H9 (cell line): ENCODE measurements at regions not wholly inside any gene's neighbourhood (a gene's known extent, or its start where the extent isn't known, plus 50 kb on each side); places are given as distances from the start of the nearest gene placed in this dataset.

Experiments used
- DNase-seq: peaks from one replicate; pipeline ENCODE4 v3.0.0-alpha.2; 2017
- H2AFZ ChIP-seq: one replicate; pipeline ENCODE4 v1.6.1; 2013; ENCODE audit warnings: mild to moderate bottlenecking, low read length, control low read depth, moderate library complexity
- H2AK5ac ChIP-seq: 2 replicates; pipeline ENCODE4 v1.6.1; 2013; ENCODE audit warnings: low read length, control low read depth, mixed read lengths; ENCODE audit not compliant: insufficient read length
- H2BK120ac ChIP-seq: one replicate; pipeline ENCODE4 v1.6.1; 2013; ENCODE audit warnings: low read depth, mild to moderate bottlenecking, low read length, control low read depth, inconsistent platforms; ENCODE audit not compliant: poor library complexity, severe bottlenecking
- H2BK12ac ChIP-seq: 2 replicates; pipeline ENCODE4 v1.6.1; 2013; ENCODE audit warnings: low read length, control low read depth, mixed read lengths, low read depth; ENCODE audit not compliant: insufficient read length
- H2BK15ac ChIP-seq: 2 replicates; pipeline ENCODE4 v1.6.1; 2013; ENCODE audit warnings: low read depth, low read length, control low read depth
- H2BK20ac ChIP-seq: one replicate; pipeline ENCODE4 v1.6.1; 2013; ENCODE audit warnings: low read depth, mild to moderate bottlenecking, low read length, control low read depth, inconsistent platforms; ENCODE audit not compliant: poor library complexity, severe bottlenecking
- H2BK5ac ChIP-seq: 2 replicates; pipeline ENCODE4 v1.6.1; 2013; ENCODE audit warnings: low read length, control low read depth, mixed read lengths; ENCODE audit not compliant: insufficient read length
- H3K14ac ChIP-seq: 2 replicates; pipeline ENCODE4 v1.6.1; 2013; ENCODE audit warnings: low read length, control low read depth; ENCODE audit not compliant: insufficient read depth
- H3K18ac ChIP-seq: 2 replicates; pipeline ENCODE4 v1.6.1; 2013; ENCODE audit warnings: low read depth, mild to moderate bottlenecking, mixed read lengths, low read length, control low read depth; ENCODE audit not compliant: insufficient read length
- H3K23ac ChIP-seq: 2 replicates; pipeline ENCODE4 v1.6.1; 2013; ENCODE audit warnings: low read length, control low read depth, mixed read lengths, low read depth; ENCODE audit not compliant: insufficient read length
- H3K23me2 ChIP-seq: 2 replicates; pipeline ENCODE4 v1.6.1; 2013; ENCODE audit warnings: low read depth, mild to moderate bottlenecking, mixed read lengths, low read length, control low read depth; ENCODE audit not compliant: insufficient read length, poor library complexity, severe bottlenecking
- H3K27ac ChIP-seq: 2 replicates; pipeline ENCODE4 v1.5.1; 2013; ENCODE audit warnings: low read length, control low read depth, mixed read lengths, low read depth; ENCODE audit not compliant: insufficient read length
- H3K27me3 ChIP-seq: 2 replicates; pipeline ENCODE4 v1.6.1; 2013; ENCODE audit warnings: low read length, control low read depth, inconsistent platforms; ENCODE audit not compliant: insufficient read depth
- H3K4ac ChIP-seq: 2 replicates; pipeline ENCODE4 v1.6.1; 2013; ENCODE audit warnings: low read depth, mild to moderate bottlenecking, control low read depth, inconsistent platforms, low read length, moderate library complexity
- H3K4me1 ChIP-seq: 2 replicates; pipeline ENCODE4 v1.6.1; 2013; ENCODE audit warnings: low read length, control low read depth, inconsistent platforms; ENCODE audit not compliant: insufficient read depth
- H3K4me2 ChIP-seq: 2 replicates; pipeline ENCODE4 v1.6.1; 2013; ENCODE audit warnings: low read length, control low read depth, mixed read lengths; ENCODE audit not compliant: insufficient read length, insufficient read depth
- H3K56ac ChIP-seq: 2 replicates; pipeline ENCODE4 v1.6.1; 2013; ENCODE audit warnings: low read depth, mild to moderate bottlenecking, mixed read lengths, low read length, control low read depth; ENCODE audit not compliant: insufficient read length
- H3K79me1 ChIP-seq: 2 replicates; pipeline ENCODE4 v1.6.1; 2013; ENCODE audit warnings: low read depth, mild to moderate bottlenecking, moderate library complexity, low read length, control low read depth, inconsistent platforms; ENCODE audit not compliant: insufficient read depth, poor library complexity, severe bottlenecking
- H3K79me2 ChIP-seq: 2 replicates; pipeline ENCODE4 v1.6.1; 2013; ENCODE audit warnings: low read length, control low read depth, inconsistent platforms; ENCODE audit not compliant: insufficient read depth
- H3K9ac ChIP-seq: 2 replicates; pipeline ENCODE4 v1.6.1; 2013; ENCODE audit warnings: low read length, control low read depth, mixed read lengths; ENCODE audit not compliant: insufficient read length; ENCODE audit errors: extremely low read depth
- H3K9me3 ChIP-seq: one replicate; pipeline ENCODE4 v1.6.1; 2013; ENCODE audit warnings: low read depth, low read length, inconsistent platforms; ENCODE audit not compliant: control insufficient read depth
- H3T11ph ChIP-seq: one replicate; pipeline ENCODE4 v1.6.1; 2013; ENCODE audit warnings: mild to moderate bottlenecking, low read length, control low read depth, inconsistent platforms
- H4K20me1 ChIP-seq: one replicate; pipeline ENCODE4 v1.6.1; 2013; ENCODE audit not compliant: control insufficient read depth, insufficient read length, insufficient read depth
- H4K5ac ChIP-seq: 2 replicates; pipeline ENCODE4 v1.6.1; 2013; ENCODE audit warnings: low read depth, mild to moderate bottlenecking, mixed read lengths, low read length, control low read depth; ENCODE audit not compliant: insufficient read length
- H4K8ac ChIP-seq: replicated peaks from 2 replicates; pipeline ENCODE4 v1.6.1; 2013; ENCODE audit warnings: low read length, control low read depth, mixed read lengths, low read depth; ENCODE audit not compliant: insufficient read length
- H4K91ac ChIP-seq: 2 replicates; pipeline ENCODE4 v1.6.1; 2013; ENCODE audit warnings: low read depth, mild to moderate bottlenecking, moderate library complexity, mixed read lengths, low read length, control low read depth; ENCODE audit not compliant: insufficient read length
- H3K27ac Mint-ChIP-seq, 3 experiments: 2 replicates in 2 of 3; 3 replicates in 1 of 3; pipeline ENCODE4 v1.8.0; 2020 to 2021; ENCODE audit warnings: mixed read lengths in 3 of 3, mild to moderate bottlenecking in 1 of 3, moderate library complexity in 1 of 3
- H3K27me3 Mint-ChIP-seq: 2 replicates; pipeline ENCODE4 v1.8.0; 2021; ENCODE audit warnings: low read depth, mild to moderate bottlenecking, moderate library complexity, mixed read lengths
- H3K36me3 Mint-ChIP-seq, 3 experiments: 2 replicates in 2 of 3; 3 replicates in 1 of 3; pipeline ENCODE4 v1.8.0; 2020 to 2021; ENCODE audit warnings: low read depth in 3 of 3, mixed read lengths in 3 of 3; ENCODE audit not compliant: insufficient read depth in 1 of 3
- H3K4me1 Mint-ChIP-seq, 2 experiments: 2 replicates each; pipeline ENCODE4 v1.8.0; 2020; ENCODE audit warnings: mixed read lengths in 2 of 2
- H3K4me3 Mint-ChIP-seq, 2 experiments: 2 replicates in 1 of 2; 3 replicates in 1 of 2; pipeline ENCODE4 v1.8.0; 2020 to 2021; ENCODE audit warnings: mild to moderate bottlenecking in 2 of 2, mixed read lengths in 2 of 2, moderate library complexity in 1 of 2
- H3K9me3 Mint-ChIP-seq, 2 experiments: 2 replicates in 1 of 2; 3 replicates in 1 of 2; pipeline ENCODE4 v1.8.0; 2020; ENCODE audit warnings: mild to moderate bottlenecking in 2 of 2, mixed read lengths in 2 of 2, moderate library complexity in 1 of 2
- WGBS: extraction: QIAGEN DNeasy Blood & Tissue Kit; methylation state at CpG from one replicate; pipeline ENCODE4 v1.1.7; 2013; ENCODE audit warnings: missing lambda C conversion rate, low lambda C conversion rate, mixed read lengths; ENCODE audit not compliant: insufficient read length; ENCODE audit errors: extremely low coverage; 5-methylcytosine and 5-hydroxymethylcytosine counted together
- TF ChIP-seq, protein P1 (sequence below): fragments of 200-600 bp; sonication (generic); conservative IDR thresholded peaks from 3 replicates; pipeline ENCODE4 v1.8.0; 2021; ENCODE audit warnings: antibody characterized with exemption, mild to moderate bottlenecking

DNA sequence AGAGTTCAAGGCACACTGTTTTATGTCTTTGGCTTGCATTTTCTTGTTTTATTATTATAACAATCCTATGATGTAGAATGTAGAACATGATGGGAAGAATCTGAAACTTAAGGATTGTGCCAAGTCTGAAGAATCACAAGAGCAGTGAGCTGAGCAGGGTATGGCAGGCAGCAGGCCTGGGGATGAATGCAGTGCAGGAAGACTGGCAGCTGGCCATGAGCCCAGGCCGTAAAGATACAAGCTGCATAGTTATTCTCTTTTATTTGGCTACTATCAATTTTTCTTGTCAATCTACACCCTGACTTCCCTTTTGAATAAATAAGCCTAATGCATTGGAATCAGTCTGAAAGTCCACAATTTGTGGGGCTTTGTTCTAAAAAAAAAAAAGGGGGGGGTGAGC, 89.6 kb upstream of the ARPP21 start:
- Histone ChIP-seq H2AK5ac (no peak overlapping the region), H4K5ac (no peak overlapping the region), H2BK15ac (no peak overlapping the region), H2BK20ac (no peak overlapping the region), H4K91ac (no peak overlapping the region), H3K4me2 (no peak overlapping the region), H3K4me1 (no peaks in the 10 kb centered on the region), H3K23me2 (no peaks in the 10 kb centered on the region), H3K79me1 (no peaks in the 10 kb centered on the region), H3K18ac (no peak overlapping the region), H3T11ph (no peak overlapping the region), H2BK5ac (no peak overlapping the region), H3K23ac (no peak overlapping the region), H2BK12ac (no peak overlapping the region), H3K14ac (no peak overlapping the region), H4K8ac (no peak overlapping the region), H3K9ac (no peak overlapping the region), H2AFZ (no peak overlapping the region), H3K27me3 (no peaks in the 10 kb centered on the region), H3K4ac (no peak overlapping the region), H3K9me3 (no peaks in the 10 kb centered on the region), H3K79me2 (no peaks in the 10 kb centered on the region), H3K27ac (no peak overlapping the region), H2BK120ac (no peak overlapping the region), H3K56ac (no peak overlapping the region), H4K20me1 (no peaks in the 10 kb centered on the region)
- WGBS, result no CpG with 5 or more reads among the region's 1 CpG
- TF ChIP-seq, protein P1, sequence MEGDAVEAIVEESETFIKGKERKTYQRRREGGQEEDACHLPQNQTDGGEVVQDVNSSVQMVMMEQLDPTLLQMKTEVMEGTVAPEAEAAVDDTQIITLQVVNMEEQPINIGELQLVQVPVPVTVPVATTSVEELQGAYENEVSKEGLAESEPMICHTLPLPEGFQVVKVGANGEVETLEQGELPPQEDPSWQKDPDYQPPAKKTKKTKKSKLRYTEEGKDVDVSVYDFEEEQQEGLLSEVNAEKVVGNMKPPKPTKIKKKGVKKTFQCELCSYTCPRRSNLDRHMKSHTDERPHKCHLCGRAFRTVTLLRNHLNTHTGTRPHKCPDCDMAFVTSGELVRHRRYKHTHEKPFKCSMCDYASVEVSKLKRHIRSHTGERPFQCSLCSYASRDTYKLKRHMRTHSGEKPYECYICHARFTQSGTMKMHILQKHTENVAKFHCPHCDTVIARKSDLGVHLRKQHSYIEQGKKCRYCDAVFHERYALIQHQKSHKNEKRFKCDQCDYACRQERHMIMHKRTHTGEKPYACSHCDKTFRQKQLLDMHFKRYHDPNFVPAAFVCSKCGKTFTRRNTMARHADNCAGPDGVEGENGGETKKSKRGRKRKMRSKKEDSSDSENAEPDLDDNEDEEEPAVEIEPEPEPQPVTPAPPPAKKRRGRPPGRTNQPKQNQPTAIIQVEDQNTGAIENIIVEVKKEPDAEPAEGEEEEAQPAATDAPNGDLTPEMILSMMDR, result no peak
- Mint-ChIP-seq H3K27ac (no peak overlapping the region), H3K27me3 (no peaks in the 10 kb centered on the region), H3K4me3 (no peak overlapping the region), H3K4me1 (no peaks in the 10 kb centered on the region), H3K9me3 (no peaks in the 10 kb centered on the region), H3K36me3 (no peaks in the 10 kb centered on the region)
- no peak for DNase-seq
